ENCODE measurements at regions not wholly inside any gene's neighbourhood (a gene's known extent, or its start where the extent isn't known, plus 50 kb on each side); places are given as distances from the start of the nearest gene placed in this dataset.

DNA sequence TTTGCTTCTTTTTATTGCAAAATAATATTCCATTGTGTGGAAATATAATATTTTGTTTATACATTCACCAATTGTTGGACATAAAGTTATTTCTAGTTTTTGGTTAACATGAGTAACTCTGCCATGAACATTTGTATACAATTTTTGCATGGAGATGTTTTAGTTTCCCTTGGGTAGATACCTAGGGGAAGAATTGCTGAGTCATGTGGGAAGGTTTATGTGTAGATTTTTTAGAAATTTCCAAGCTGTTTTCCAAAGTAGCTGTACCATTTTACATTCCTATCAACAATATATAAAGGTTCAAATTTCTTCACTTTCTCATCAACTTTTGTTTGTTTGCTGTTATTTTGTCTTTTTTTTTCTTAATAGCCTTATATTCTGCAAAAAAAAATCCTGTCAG is 664.7 kb upstream of the FBXO33 start:
- POLR2A ChIA-PET (ENCODE audit: unreplicated experiment), result no interaction called here
- no peak overlapping the region for H2AFZ ChIP-seq (ENCODE audit: low read length)
- DNase-seq (no peak), ATAC-seq (no peak)
- intact Hi-C loops (cut with micrococcal nuclease), result no loop called here
- H3K27ac ChIP-seq (ENCODE audit: low read length), result no peak overlapping the region
- H3K79me2 ChIP-seq (ENCODE audit: low read length), result no peaks in the 10 kb centered on the region
- no peak overlapping the region for H3K4me2 ChIP-seq (ENCODE audit: low read length)
- H3K9ac ChIP-seq (ENCODE audit: low read length), result no peak overlapping the region
- no peak overlapping the region for H3K4me3 ChIP-seq (ENCODE audit: low read length)
- CTCF ChIA-PET, result no interaction called here
- no peaks in the 10 kb centered on the region for H3K9me2 ChIP-seq (replicated peaks; ENCODE audit: low read length)
- peaks cover 15% of the 10 kb centered on the region for H3K4me1 ChIP-seq (ENCODE audit: insufficient read depth, low read length)
- H3K9me3 ChIP-seq (ENCODE audit: low read length), result no peaks in the 10 kb centered on the region
- H3K36me3 ChIP-seq (ENCODE audit: low read depth, low read length), result no peaks in the 10 kb centered on the region
- no peaks in the 10 kb centered on the region for H4K20me1 ChIP-seq (ENCODE audit: low read length)
- BruUV-seq (replicated peaks), result no TSS peak
- no peaks in the 10 kb centered on the region for H3F3A ChIP-seq (ENCODE audit: low read length, unreplicated experiment)
- H3K27me3 ChIP-seq (ENCODE audit: low read length), result no peaks in the 10 kb centered on the region
- TF ChIP-seq EZH2 (IDR thresholded peaks at IDR 0.05; ENCODE audit: low read length, unreplicated experiment), result no peak
- TF ChIP-seq EZH2phosphoT487 (IDR thresholded peaks at IDR 0.05; ENCODE audit: borderline replicate concordance, low read length), result no peak
- TF ChIP-seq, protein P1, sequence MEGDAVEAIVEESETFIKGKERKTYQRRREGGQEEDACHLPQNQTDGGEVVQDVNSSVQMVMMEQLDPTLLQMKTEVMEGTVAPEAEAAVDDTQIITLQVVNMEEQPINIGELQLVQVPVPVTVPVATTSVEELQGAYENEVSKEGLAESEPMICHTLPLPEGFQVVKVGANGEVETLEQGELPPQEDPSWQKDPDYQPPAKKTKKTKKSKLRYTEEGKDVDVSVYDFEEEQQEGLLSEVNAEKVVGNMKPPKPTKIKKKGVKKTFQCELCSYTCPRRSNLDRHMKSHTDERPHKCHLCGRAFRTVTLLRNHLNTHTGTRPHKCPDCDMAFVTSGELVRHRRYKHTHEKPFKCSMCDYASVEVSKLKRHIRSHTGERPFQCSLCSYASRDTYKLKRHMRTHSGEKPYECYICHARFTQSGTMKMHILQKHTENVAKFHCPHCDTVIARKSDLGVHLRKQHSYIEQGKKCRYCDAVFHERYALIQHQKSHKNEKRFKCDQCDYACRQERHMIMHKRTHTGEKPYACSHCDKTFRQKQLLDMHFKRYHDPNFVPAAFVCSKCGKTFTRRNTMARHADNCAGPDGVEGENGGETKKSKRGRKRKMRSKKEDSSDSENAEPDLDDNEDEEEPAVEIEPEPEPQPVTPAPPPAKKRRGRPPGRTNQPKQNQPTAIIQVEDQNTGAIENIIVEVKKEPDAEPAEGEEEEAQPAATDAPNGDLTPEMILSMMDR (conservative IDR thresholded peaks at IDR 0.05; ENCODE audit: low read depth, low read length), result no peak

DNA sequence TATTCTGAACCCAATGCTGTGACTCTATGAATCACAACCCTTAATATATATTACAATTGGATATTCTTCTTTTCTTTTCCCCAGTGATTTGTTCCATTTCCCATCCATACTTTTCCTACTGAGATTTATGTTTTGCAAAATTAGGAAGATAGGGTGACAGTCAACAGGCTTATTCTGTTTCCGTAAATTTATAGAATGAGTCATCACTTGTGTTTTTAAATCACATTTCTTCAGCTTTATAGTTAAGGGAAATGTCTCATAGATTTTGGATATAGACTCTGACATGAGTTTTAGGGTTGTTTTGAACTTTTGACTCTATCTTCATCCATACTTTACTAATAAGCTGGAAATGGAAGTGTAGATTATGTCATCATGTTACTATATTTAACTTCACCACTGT is 661.6 kb upstream of the FBXO33 start:
- intact Hi-C loops (cut with micrococcal nuclease), result no loop called here
- POLR2A ChIA-PET (ENCODE audit: unreplicated experiment), result no interaction called here
- no peak for TF ChIP-seq EZH2phosphoT487 (IDR thresholded peaks at IDR 0.05; ENCODE audit: borderline replicate concordance, low read length)
- no peak for TF ChIP-seq EZH2 (IDR thresholded peaks at IDR 0.05; ENCODE audit: low read length, unreplicated experiment)
- TF ChIP-seq, protein P1 (conservative IDR thresholded peaks at IDR 0.05; ENCODE audit: low read depth, low read length), result no peak

DNA sequence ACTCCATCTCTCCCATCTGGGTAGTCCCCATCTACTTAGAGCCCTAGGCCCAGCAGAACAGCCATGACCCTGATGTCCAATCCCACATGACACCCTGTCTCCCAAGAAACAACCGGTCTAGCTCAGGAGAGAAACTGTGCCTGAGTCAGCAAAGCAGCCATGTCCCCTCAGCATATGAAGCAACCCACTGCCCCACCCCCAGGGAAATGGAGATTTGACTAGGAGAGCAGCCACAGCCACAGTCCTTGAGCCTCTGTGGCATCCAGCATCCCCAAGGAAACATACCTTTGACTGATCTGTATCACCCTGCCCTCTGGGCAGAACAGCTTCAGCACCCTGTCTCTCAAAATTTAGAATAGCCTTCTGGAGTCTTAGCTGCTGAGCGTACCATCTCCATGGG is 641.9 kb upstream of the FBXO33 start:
- POLR2A ChIA-PET (ENCODE audit: unreplicated experiment), result no interaction called here

More for the DNA sequence above, 661.6 kb upstream of the FBXO33 start:
- Histone ChIP-seq H3K4me1 (ENCODE audit: insufficient read depth, low read length) (peaks cover 15% of the 10 kb centered on the region), H3K4me3 (ENCODE audit: low read length) (no peak overlapping the region), H3F3A (ENCODE audit: low read length, unreplicated experiment) (no peaks in the 10 kb centered on the region), H3K36me3 (ENCODE audit: low read depth, low read length) (no peaks in the 10 kb centered on the region), H3K9ac (ENCODE audit: low read length) (no peak overlapping the region), H2AFZ (ENCODE audit: low read length) (no peak overlapping the region), H3K27me3 (ENCODE audit: low read length) (no peaks in the 10 kb centered on the region), H3K9me2 (replicated peaks; ENCODE audit: low read length) (no peaks in the 10 kb centered on the region), H3K4me2 (ENCODE audit: low read length) (peak overlapping the region; percentile 16; the same call in 1 of the 2 replicates), H3K9me3 (ENCODE audit: low read length) (no peaks in the 10 kb centered on the region), H3K79me2 (ENCODE audit: low read length) (no peaks in the 10 kb centered on the region), H4K20me1 (ENCODE audit: low read length) (no peaks in the 10 kb centered on the region), H3K27ac (ENCODE audit: low read length) (peak overlapping the region; percentile 4; the same call in 1 of the 2 replicates)
- peak; percentile 55 for DNase-seq
- no TSS peak for BruUV-seq (replicated peaks)
- peak; percentile 93 for ATAC-seq
- CTCF ChIA-PET, result no interaction called here

More for the DNA sequence above, 641.9 kb upstream of the FBXO33 start:
- Histone ChIP-seq H3K36me3 (ENCODE audit: low read depth, low read length) (no peaks in the 10 kb centered on the region), H3K9me3 (ENCODE audit: low read length) (no peaks in the 10 kb centered on the region), H3F3A (ENCODE audit: low read length, unreplicated experiment) (no peaks in the 10 kb centered on the region), H3K27me3 (ENCODE audit: low read length) (no peaks in the 10 kb centered on the region), H3K79me2 (ENCODE audit: low read length) (no peaks in the 10 kb centered on the region), H3K4me3 (ENCODE audit: low read length) (no peak overlapping the region), H3K4me2 (ENCODE audit: low read length) (no peak overlapping the region), H2AFZ (ENCODE audit: low read length) (no peak overlapping the region), H3K9me2 (replicated peaks; ENCODE audit: low read length) (no peaks in the 10 kb centered on the region), H4K20me1 (ENCODE audit: low read length) (no peaks in the 10 kb centered on the region), H3K9ac (ENCODE audit: low read length) (no peak overlapping the region), H3K4me1 (ENCODE audit: insufficient read depth, low read length) (no peaks in the 10 kb centered on the region), H3K27ac (ENCODE audit: low read length) (no peak overlapping the region)
- BruUV-seq (replicated peaks), result no TSS peak
- intact Hi-C loops (cut with micrococcal nuclease), result no loop called here
- DNase-seq (no peak), ATAC-seq (no peak)
- CTCF ChIA-PET, result no interaction called here
- no peak for TF ChIP-seq EZH2phosphoT487 (IDR thresholded peaks at IDR 0.05; ENCODE audit: borderline replicate concordance, low read length)
- TF ChIP-seq, protein P1 (conservative IDR thresholded peaks at IDR 0.05; ENCODE audit: low read depth, low read length), result no peak
- no peak for TF ChIP-seq EZH2 (IDR thresholded peaks at IDR 0.05; ENCODE audit: low read length, unreplicated experiment)
